GM19043 (cell line): ENCODE measurements at regions not wholly inside any gene's neighbourhood (a gene's known extent, or its start where the extent isn't known, plus 50 kb on each side); places are given as distances from the start of the nearest gene placed in this dataset.
"Not testable (repeated sequence)": the region's sequence is repeated elsewhere in the genome, so short reads cannot be mapped to it uniquely, and the experiment has no call there.

Source experiments
- ATAC-seq: cut with Tn5 transposase; IDR thresholded peaks from one replicate; pipeline ENCODE4 v1.9.1; 2021; ENCODE audit warnings: low read depth; ENCODE audit not compliant: unreplicated experiment

DNA sequence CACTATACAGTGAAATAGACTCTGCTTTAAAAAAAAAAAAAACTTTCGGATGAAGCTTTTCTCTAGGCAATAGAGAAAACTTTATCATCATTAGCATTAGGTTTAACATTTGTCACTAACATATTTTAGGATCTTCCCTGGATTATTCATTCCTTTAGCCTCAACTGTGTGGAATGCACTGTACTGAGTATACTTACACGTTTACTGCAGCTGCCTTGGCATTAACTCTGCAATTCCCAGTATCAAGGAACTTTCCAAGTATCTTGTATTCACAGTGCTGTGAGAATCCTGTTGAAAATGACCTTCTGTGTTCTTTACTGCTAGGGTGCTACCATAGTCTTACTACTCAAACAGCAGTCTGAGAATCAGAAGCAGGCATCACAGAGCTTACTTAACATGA is 328.2 kb upstream of the COL3A1 start:
- no peak for ATAC-seq

DNA sequence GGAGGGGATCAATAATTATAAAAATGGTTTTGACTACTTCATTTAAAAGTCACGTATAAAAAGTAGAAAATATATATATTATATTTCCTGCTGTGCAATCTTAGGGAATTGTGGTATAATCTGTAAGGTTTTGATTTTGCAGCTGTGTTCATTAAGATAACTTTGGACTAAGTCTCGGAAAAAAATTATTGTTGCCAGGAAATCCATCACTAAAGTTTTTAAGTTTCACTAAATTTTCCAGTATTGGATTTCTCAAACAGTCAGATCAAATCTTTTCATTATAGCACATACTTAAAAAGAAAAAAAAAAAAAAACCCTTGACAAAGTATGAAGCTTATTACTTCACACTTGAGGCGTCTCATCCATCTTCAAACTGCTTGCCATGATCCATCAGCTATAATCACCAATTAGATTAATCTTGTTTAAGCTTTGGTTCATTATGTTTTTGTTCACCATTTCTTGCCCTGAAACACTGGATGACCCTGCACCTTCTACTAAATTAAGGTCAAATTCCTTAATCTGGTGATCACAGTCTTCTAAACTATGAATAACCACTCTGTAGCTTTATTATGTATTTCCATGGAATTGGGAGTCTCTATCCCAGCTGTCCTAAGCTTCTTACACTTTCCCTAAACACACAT is 326.6 kb upstream of the COL3A1 start:
- ATAC-seq = no peak

DNA sequence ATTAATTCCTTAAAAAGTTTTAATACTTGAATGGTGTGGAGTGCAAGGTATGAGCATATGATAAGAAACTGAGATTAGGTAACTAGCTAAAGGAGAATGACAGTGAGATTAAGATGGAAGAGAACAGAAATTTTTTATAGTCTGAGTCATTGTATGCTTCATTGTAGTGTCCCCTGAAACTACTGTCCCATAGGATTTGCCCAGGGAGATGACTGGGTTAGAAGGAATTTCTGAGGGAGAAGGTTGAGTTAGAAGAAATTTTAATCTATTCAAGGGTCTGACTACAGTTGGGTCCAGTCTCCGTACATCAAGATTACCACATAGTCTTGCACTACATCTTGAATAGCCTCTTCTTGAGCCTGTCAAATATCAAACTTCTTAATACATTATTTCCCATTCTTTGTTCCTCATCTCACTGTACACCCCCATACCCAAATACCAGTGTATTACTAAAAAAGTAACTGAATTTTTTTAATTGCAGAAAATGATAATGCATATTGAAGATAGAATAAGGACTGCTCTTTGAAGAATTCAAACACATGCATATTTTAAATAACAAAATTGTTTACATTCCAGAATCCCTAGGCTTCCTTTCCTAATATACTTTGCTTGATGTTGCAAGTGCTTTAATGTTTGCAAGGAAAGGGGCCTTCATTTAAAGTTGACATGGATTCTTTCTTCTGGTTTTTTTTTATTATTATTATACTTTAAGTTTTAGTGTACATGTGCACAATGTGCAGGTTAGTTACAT is 314.3 kb upstream of the COL3A1 start:
- no peak for ATAC-seq

DNA sequence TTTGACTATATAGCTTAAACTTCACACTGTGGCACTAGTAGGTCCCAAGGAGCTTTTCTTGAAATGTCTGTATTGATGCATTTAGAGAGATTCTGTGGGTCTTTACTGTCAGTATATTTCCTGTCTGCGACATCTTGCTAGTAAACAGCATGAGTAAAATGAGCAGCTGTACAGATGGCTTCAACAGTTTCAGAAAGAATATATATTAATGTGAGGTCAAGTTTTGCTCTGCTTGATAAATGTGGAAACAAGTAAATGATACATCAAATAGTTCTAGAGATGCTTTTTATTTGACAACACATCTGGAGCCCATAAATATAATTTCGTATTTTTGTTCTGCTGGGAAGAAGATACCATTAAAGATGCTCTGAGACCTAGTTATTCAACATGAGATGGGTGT is 310.9 kb upstream of the COL3A1 start:
- no peak for ATAC-seq

DNA sequence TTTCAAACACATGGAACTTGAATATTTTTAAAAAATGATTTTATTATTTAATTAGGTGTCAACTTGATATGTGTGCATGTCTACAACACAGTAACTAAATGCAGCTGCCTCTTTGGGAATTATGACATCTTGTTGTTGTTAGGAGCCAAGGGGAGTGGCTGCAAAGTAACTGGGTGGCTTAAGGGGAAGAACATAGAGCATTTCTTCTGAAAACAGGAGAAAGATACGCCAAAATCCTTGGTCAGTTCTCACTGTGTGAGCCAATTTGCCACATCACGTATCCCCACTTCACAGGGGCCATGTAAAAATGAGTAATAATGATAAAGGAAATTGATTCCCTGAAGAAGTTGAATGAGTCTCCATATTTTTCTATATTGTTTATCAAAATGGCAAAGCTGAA is 309.8 kb upstream of the COL3A1 start:
- no peak for ATAC-seq

DNA sequence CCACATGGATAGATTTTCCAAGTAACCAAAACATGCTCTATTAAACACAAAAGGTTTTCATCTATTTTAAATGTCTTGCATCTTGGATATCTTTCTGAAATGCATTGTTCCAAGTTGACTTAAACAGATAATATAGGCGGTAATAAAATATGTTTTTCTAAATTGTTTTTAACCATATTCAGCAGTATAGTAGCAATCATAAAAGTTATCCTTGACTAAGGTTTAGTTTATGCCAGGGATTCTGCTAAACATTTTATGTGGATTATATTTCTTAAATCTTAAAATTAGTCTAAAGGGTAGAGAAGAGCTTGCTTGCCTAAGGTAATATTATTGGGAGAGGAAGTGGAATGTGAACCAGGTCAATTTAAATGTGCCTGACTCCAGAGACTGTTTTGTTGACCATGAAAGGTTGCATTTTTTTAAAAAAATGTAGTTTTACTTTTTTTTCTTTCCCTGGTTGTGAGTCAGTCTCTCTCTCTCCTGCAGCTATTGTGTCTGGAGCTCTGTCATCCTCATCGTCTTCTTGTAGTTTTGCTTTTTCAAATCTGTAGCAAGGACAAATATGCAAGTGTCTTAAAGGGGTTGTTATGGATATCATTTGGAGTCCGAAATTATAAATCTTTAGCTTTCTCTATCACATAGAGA is 309.1 kb upstream of the COL3A1 start:
- no peak for ATAC-seq

DNA sequence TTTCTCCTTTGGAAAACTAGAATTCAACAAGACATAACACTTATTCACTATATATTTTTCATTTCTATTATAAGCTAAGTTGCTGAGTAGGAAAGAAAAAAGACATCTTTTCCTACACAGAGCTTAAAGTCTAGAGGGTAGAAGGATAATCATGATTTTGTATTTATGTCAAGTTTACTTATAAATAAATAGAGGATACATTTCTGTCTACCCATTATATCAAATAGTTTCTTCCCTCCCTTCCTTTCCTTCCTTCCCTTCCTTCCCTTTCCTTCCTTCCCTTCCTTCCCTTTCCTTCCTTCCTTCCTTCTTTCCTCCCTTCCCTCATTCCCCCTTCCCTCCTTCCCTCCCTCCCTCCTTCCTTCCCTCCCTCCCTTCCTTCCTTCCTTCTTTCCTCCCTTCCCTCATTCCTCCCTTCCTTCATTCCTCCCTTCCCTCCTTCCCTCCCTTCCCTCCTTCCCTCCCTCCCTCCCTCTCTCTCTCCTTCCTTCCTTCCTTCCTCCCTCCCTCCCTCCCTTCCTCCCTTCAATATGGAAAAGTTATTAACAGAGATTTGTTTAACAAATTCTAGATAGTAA is 308.4 kb upstream of the COL3A1 start:
- no peak for ATAC-seq

DNA sequence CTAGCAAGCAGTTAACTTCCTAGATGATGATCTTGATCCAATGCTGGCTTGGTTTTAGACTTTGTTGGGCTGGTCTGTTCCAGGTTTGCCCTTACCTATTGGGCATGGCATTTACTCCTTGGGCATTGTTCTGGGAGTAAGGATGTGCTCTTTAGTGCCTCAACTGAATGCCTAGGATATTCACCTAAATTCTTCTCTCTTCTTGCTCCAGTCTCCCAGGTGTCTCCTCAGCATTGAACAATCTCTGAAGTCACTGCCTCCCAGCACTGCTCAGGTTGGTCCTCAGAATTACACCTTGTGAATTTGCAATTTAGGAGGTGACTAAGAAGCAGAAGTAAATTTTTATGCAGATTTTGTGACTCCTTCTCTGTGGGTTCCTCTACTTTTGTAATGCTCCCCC is 307.7 kb upstream of the COL3A1 start:
- no peak for ATAC-seq

DNA sequence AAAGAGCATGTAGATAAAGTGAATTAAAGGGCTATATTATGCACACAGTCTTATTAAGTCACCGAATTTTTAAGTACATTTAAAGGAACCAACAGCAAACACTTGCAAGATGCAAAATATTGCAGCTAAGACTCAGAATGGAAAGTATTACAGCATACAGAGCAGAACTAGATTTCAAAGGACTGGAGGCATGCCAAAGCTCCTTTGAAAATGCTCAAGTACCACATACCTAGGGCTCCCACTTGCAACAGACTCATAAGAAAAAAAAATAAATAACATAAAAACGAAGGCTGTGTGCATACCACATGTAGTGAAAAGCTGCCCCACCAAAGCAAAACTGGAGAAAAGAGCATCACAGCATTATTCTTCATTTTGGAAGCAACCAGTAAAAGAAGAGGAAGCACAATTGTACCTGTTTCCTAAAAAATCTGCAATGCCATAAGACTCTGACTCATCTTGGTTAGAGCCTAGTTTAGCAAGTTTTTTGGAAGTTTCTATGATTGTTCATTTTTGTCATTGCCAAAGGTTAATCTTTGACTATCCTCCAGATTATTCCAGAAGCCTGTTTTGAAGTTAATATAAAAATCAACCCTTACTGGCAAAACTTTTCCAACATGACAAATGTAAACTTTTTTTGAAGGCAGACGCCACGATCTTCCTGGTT is 306.0 kb upstream of the COL3A1 start:
- no peak for ATAC-seq

DNA sequence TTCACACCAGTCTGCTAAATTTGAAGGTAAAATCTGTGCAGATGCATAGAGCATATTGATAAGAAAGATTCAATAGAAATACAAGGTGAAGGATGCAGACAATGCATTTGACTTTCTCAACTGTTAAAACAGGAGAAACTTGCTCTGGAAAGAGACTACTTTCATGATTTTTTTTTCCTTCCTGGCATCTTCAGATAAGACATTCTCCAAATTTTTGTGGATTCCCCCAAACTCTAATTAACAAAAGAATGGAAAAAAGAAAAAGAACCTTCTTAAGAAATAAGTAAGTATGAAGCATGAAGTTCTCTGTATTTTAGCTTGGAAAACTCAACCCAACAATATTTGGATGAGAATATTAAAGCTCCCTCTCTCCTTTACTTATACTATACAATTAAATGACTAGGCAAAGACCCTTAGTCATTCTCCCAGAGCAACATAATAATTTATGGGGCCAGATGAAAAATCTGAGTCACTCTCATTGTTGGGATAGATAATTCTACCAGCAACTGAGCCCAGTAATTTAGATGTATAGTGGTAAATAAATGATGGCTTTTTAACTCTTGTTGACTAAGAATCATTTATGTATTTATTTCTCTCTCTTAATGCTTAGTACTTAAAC is 298.7 kb upstream of the COL3A1 start:
- no peak for ATAC-seq

DNA sequence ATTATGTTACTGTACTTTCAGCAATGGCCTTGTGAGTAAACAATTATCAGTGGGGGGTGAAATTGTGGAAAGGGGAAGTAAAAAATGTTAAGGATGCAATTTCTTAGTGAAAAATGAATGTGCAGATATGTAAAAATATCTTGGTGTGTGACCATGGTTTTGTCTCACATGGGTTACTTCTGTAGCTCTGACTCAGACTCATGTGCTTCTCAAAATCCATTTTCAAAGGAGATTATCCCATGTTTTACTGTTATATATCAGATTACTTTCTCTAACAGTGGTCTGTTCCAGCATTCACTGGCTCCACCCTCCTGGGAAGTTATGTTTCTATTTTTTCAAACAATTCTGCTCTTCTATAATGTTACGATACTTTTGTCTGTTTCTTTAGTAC is 298.2 kb upstream of the COL3A1 start:
- ATAC-seq = no peak

DNA sequence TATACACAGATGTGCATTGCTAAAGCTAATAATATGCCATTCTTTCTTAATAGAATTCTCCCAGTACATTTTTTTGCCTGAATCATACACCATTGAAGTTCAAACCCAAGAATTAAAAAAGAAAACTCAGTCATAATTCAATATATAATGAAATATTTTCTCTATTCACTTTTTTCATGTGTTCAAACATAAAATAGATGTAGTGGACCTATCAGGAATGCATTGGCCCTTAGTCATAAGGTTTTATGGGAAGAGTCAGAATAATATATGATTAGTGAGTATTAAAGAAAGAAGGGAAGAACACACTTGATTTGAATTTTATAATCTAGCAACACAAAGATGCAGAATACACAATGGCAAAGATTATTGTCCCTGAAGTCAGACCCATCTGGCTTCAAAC is 297.0 kb upstream of the COL3A1 start:
- no peak for ATAC-seq

DNA sequence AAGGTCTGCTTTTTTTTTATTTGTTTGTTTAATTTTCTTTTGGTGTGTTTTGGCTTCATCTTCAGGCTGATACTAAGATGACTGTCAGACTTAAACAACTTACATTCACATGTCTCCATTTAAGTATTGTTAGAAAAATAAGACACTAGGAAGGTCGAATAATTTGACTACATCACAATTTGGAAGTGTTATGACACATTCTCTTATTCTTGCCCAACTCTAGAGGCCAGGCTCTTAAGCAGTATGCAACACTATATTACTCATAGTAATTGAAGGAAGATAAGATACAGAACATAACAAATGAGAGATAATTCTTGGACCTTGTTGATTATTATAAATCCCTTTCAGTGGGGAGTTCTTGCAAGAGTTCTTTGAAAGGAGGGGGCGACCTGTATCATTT is 295.3 kb upstream of the COL3A1 start:
- ATAC-seq = no peak

DNA sequence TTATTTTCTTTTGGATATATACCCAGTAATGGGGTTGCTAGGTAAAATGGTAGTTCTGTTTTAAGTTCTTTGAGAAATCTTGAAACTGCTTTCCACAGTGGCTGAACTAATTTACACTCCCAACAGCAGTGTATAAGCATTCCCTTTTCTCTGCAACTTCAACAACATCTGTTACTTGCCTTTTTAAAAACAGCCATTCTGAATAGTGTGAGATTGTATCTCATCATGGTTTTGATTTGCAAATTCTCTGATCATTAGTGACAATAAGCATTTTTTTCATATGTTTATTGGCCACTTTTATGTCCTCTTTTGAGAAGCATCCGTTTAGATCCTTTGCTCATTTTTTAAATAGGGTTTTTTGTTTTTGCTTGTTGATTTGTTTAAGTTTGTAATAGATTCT is 291.3 kb upstream of the COL3A1 start:
- no peak for ATAC-seq

DNA sequence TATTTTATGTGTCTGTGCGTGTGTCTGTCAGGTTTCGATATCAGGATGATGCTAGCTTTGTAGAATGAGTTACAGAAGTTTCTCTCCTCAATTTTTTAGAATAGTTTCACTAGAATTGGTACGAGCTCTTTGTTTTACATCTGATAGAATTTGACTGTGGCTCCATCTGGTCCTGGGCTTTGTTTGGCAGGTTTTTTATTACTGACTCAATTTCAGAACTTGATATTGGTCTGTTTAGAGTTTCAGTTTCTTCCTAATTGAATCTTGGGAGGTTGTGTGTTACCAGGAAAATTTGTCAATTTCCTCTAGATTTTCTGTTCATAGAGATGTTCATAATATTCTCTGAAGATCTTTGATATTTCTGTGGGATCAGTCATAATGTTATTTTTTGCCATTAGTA is 289.4 kb upstream of the COL3A1 start:
- ATAC-seq = no peak

DNA sequence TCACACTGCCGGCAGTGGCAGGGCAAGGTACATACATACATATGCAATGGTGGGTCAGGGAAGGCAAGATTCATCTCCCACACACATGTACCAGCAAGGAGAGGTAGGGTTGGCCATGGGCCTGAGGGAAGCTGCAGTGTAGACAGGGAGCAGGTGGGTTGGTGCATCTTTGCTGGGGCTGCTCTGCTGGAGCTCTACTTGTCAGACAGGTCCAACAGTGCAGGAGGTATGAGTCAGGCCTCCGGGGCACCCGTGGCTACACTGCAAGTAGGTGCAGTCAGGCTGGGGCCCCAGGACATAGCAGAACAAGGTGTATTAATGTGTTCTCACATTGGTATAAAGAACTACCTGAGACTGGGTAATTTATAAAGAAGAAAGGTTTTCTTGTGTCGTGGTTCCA is 281.1 kb upstream of the COL3A1 start:
- ATAC-seq = no peak

DNA sequence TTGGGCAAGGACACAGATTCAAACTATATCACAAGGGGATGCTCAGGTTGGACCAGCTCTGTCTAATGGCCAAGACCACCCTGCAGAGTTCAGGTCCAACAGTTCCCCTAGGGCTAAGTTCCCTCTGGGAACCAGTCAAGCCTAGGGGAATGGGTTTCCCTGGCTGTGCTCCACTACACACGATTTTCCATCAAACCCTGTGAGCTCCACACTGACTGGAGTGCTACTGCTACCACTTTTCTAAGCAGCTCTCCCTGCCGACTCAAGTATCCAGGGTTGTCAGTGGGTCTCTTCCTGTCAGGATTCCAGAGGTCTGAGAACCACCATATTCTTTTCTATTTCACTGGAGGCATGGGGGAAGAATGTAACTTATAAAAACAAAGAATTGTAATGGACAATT is 280.4 kb upstream of the COL3A1 start:
- ATAC-seq = no peak

DNA sequence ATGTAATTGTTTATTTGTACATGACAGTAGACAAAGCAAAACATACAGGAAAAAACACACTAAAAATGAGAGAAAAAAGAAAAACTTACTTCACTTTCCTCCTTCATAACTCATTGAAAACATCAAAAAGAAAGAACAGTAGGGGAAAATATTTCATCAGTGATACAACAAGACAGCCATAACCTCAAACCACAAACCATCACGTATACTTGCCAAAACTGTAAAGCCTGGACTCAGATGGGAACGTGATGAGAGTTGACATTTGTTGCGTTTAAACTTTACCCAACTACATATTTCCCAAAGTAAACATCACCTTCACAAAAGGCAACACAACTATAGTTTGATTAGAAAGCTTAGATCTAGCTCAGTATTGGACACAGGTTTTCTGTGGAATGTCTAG is 278.2 kb upstream of the COL3A1 start:
- no peak for ATAC-seq

DNA sequence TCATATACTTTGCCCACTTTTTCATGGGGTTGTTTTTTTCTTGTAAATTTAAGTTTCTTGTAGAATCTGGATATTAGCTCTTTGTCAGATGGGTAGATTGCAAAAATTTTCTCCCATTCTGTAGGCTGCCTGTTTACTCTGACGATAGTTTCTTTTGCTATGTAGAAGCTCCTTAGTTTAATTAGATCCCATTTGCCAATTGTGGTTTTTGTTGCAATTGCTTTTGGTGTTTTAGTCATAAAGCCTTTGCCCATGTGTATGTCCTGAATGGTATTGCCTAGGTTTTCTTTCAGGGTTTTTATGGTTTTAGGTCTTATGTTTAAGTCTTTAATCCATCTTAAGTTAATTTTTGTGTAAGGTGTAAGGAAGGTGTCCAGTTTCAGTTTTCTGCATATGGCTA is 276.0 kb upstream of the COL3A1 start:
- not testable (repeated sequence) for ATAC-seq

DNA sequence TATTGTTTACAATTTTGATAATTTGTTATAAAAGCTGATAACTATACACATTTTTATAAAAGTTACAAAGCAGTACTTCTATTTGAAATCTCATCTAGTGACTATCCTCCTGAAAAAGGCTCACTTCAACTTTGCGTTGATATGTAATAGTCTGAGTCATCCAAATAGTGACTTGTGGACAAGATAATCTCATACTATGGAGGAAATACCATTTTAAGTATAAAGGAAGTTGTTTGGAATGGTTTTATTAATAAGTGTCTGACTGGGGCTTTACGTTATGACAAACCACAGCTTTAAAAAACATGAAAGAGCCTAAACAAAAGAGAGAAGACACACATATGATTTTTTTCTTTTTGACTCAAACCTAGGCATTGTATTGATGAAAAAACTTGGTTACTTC is 272.3 kb upstream of the COL3A1 start:
- ATAC-seq = no peak

DNA sequence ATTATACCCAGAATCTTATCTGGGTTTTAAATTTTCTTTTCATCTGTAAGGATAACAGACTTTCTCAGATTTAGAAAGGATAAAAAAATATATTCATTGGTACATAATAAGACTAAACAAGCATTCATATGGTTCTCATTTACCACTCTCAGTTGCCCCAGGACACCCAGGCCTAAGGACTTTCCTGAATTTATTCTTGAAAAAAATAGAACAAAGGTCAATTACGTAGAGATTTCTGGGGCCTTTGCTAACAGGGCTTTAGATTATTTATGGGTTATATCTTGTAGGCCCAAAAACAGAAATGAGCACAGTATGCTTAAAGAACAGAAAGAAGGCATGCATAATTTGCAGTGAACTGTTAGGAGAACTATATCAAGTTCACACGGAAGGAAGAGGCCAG is 269.0 kb upstream of the COL3A1 start:
- ATAC-seq = no peak
